Right forelimb (tissue), 1 donor: ENCODE measurements at regions not wholly inside any gene's neighbourhood (a gene's known extent, or its start where the extent isn't known, plus 50 kb on each side); places are given as distances from the start of the nearest gene placed in this dataset.
"Not testable (repeated sequence)": the region's sequence is repeated elsewhere in the genome, so short reads cannot be mapped to it uniquely, and the experiment has no call there.

Source experiments
- DNase-seq: peaks from one replicate; pipeline ENCODE4 v3.0.0-alpha.2; 2018

DNA sequence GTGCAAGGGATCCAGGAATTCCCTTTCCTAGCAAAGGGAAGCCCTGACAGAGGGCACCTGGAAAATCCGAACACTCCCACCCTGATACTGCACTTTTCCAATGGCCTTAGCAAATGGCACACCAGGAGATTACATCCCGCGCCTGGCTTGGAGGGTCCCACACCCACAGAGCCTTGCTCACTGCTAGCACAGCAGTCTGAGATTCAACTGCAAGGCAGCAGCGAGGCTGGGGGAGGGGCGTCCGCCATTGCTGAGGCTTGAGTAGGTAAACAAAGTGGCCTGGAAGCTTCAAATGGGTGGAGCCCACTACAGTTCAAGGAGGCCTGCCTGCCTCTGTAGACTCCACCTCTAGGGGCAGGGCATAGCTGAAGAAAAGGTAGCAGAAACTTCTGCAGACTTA, 888.8 kb downstream of the RPS29 start:
- not testable (repeated sequence) for DNase-seq

DNA sequence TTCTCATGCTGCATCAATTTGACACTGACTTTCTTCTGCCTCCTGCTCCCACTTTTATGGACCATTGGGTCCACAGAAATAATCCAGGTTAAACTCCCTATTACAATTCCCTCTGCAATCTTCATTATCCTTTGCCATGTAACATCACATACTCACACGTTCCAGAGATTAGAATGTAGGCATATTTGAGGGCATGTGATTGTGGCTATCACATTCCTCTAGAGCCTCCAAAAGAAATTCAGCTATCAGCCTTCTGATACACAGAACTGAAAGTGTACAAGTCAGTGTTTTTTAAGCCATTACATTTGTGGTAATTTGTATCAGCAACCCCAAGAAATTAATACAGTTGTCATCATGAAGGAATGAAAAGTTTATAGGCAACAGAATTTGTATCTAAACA, 892.4 kb downstream of the RPS29 start:
- no peak for DNase-seq

DNA sequence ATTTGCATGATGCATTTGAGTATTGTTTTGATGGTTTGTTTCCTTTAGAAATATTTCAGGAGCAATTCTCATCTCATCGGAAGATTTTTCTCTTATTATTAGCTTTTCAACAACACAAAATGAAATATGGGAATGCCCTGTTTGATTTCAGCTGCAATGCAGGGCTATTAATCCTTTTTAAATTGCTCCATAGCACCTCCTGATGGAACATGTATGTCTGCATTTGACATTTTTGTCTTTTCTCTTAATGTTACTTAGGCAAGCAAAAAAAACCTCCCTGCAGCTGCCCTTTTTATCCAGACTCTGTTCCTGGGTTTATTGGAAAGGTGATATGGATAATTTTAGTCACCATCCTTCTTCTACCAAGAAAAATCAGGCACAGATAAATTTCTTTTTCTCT, 895.8 kb downstream of the RPS29 start:
- DNase-seq: no peak

DNA sequence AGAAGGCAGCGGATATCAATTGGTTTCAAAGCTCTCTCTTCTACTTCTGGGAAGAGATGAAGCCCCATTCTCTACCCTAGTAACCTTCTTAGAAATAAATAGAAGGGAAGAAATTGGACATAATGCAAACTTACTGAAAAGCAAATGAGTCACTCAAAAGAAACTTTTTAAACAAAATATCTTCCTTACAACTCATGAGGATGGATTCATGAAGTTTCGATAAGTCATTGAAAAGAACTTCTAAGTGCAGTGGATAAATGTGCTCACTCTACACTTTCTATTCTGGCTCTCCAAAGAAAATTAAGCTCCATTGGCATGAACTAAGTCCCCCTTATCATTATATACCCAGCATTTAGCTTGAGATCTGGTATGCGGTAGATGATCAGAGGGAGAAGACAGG, 899.5 kb downstream of the RPS29 start:
- DNase-seq: no peak

DNA sequence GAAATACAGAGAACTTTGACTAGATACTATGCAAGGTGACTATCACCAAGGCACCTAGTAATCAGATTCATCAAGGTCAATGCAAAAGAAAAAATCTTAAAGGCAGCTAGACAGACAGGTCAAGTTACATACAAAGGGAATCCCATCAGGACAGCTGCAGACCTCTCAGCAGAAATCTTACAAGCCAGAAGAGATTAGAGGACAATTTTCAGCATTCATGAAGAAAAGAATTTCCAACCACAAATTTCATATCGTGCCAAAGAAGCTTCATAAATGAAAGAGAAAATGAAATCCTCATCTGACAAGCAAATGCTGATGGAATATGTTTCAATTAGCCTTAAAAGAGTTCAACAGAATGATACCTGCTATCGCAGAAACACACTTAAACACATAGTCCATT, 913.7 kb downstream of the RPS29 start:
- DNase-seq: no peak

DNA sequence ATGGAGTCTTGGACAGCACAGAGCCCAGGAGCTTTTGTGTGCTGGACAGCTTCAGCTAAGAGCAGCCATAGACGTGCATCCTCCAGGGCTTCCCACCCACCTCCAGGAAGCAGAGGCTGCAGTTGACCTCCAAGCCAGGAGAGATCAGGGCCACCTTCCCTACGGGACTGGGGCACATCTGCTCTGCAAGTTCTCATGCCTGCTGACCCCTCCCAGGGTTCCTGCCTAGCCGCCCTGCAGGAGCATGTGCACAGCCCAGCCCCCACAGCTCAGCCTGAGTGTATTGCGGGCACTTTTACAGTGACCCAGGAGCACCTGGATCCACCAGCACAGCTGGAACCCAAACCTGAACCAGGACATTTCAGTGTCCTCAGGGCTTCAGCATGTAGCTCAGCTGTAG, 915.2 kb downstream of the RPS29 start:
- no peak for DNase-seq

DNA sequence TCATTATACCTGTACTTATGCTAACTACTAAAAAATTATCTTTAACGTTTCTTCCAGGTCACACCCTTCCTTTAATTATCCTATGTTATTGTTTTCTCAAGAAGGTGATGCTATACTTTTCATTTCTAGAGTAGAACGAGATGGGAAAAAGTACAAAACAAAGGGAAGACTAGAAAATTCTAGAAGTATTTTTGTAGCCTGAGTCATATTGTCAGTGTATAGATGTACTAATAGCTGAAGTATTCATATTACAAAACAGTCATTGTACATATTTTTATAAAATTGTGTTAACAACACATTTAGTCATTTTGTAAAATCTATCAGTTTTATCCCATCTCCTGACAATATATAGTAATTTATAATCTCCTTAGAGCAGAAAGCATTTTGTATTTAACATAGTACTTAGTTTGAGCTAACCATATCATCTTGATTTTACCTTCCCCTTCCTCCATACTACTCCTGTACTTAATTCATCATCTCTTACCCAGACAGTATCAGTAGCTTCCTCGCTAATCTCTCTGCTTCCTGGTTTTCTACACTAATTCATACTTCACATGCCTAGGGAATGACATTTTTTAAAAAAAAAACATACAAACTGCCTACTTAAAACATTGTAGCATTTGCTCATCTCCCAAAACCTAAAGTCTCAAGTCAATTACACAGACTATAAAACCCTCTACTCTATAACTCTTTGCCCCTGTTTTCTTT, 920.9 kb downstream of the RPS29 start:
- DNase-seq: no peak

DNA sequence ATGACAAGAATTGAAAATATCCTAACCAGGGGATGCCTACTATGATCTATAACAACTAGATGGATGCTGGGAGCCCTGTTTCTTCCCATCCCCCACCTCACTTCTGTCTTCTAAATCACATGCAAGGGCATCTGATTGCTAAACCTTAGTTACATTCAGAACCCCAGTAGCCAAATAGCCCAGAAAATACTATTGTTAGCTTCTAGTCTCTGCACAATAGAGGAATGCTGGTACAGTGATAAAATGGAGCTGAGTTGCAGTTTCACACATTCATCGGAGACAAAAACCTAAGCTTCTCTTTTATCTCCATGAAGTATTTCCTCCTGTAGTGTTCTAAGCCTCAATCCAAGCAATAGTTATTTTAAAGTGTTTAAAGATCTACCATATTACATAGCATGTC, 942.9 kb downstream of the RPS29 start:
- DNase-seq: no peak

DNA sequence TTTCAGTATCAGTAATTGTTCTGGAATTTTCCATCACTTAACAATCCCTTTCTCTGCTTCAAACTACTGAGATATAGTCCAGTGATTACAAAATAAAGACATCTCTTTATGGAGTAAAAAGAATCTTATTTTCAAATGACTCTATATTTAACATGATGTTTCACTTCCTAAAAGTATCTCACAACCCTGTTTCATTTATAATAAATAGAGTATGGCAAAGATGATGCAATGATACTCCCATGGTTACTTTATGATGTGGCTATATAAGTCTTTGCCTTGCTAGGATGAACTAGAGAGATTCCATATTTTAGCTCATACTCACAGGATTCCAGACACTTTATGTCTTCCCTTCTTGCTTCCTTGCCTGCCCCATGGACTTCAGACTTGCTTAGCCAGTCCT, 953.5 kb upstream of the MDGA2 start:
- no peak for DNase-seq

DNA sequence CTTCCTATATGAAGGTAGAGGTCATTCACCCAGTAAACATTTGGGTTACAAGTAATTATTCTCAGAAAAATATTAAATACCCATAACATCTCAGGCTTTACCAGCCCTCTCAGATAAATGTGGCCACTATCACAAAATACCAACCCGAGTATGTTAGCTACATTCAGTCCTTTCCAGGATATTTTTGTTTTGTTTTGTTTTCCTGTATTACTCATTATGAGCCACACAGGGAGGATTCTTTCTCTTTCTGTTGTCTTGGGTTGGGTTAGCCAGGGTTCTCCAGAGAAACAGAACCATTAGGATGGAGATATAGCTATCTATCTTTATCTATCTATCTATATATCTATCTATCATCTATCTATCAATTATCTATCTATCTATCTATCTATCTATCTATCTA, 947.6 kb upstream of the MDGA2 start:
- DNase-seq: no peak

DNA sequence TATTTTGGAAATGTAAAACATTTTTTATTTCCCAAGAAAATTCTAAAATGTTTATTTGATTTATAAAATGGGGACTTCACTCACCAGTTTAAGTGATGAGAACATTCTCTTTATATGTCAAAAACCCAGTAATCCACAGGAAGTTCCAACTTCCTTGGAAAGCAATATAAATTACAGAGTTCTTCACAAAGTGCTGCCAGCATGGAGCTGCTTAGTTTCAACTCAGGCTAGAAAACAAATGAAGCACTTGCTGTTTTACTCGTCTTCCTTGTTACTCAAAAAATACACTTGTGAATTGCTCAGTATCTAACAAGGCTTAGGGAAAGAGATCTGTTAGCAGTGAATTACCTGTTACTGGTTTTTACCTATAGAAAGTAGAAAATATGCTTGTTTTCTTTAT, 942.7 kb upstream of the MDGA2 start:
- DNase-seq: no peak

DNA sequence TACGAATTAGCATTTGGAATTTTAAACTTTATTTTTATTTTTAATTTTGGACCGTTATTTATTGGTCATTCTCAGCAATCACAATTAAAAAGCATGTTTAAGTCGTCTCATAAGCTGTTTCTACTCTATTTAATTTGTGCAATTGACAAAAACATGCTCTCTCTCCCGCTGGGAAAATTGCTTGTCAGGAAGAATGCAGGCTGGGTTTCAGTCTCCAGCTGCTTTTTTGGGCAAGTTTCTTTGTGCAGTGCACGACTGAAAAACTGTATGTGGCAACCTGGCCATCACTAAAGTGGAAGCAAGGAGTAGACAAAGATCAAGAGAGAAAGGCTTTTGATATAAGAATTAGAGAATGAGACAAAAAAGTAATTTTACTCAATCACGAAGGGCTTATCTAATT, 941.5 kb upstream of the MDGA2 start:
- no peak for DNase-seq

DNA sequence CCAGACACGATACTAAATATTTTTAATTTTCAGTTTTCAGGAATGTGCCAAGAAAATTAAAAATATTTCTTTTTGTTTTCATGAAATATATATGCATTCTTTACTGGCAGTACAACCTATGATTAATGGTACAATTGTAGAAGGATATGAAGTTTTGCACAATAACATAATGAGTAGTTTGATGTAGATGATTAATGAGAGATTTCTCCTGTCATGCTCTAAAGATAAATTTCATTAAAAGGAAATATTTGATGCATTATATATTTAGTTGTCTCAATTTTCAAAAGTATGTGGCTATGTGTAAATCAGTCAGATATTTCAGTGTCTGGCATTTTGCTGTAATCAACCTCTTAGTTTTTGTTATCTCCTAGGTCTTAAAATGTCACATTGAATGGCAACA, 940.2 kb upstream of the MDGA2 start:
- DNase-seq: no peak

DNA sequence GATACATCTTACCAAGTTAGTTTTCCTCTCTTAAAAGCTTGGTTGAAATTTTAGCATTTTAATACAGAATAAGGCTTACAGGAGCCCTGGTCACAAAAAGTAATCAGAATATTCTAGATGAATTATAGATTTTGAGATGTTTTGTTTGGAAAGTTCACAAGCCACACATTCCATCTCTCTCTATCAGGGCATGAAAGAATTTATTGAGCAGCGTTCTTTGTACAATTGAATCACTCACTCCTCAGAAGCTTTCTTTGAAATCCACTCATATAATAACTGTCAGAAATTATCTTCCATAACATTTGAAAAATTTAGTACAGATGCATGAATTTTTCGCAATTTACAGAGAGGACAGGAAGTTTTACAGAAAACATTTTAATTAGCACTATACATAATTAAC, 938.6 kb upstream of the MDGA2 start:
- DNase-seq: no peak

DNA sequence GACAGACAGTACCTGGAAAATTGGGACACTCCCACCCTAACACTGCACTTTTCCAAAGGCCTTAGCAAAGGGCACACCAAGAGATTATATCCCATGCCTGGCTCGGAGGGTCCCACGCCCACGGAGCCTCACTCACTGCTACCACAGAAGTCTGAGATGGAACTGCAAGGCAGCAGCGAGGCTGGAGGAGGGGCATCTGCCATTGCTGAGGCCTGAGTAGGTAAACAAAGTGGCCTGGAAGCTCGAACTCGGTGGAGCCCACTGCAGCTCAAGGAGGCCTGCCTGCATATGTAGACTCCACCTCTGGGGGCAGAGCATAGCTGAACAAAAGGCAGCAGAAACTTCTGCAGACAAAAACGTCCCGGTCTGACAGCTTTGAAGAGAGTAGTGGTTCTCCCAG, 931.6 kb upstream of the MDGA2 start:
- DNase-seq: not testable (repeated sequence)

DNA sequence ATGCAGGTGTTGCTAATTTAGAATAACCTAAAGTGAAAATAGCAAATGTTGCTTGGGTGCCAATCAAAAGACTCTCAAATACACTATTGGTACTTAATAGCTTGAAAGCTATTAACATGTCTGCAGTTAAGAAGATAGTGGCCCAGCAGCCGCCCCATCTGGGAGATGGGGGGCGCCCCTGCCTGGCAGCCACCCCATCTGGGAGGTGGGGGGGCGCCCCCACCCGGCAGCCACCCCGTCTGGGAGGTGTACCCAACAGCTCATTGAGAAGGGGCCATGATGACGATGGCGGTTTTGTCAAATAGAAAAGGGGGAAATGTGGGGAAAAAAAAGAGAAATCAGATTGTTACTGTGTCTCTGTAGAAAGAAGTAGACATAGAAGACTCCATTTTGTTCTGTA, 923.1 kb upstream of the MDGA2 start:
- no peak for DNase-seq

DNA sequence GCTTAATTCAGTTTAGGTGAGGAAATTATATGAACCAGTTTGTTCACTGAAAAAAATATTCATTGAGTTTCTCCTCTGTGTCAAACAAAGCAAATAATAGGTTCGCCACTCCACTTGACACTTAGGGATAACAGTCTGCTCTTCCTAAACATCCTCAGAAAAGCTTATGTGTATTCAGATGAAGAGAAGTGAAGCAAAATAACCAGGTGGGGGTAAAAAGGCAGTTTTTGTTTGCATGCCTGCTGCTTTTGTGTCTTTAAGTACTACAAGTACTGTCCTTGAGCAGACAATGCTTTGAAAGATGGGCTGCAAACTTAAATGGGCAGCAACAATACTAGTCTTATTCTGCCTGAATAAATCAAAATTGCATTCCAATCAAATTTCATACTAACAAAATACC, 910.7 kb upstream of the MDGA2 start:
- no peak for DNase-seq

DNA sequence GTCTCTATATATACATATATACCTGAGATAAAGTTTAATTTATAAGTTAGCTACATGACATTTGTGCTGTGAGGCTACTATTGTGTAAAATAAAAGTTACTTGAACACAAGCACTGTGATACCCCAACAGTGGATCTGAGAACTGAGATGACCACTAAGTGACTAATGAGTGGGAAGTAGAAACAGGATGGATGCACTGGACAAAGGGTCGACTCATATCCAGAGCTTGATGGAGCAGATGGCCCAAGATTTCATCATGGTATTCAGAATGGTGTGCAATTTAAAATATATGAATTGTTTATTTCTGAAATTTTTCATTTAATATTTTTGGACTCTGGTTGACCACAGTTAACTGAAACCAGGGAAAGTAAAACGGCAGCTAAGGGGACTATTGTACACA, 908.6 kb upstream of the MDGA2 start:
- DNase-seq: no peak

DNA sequence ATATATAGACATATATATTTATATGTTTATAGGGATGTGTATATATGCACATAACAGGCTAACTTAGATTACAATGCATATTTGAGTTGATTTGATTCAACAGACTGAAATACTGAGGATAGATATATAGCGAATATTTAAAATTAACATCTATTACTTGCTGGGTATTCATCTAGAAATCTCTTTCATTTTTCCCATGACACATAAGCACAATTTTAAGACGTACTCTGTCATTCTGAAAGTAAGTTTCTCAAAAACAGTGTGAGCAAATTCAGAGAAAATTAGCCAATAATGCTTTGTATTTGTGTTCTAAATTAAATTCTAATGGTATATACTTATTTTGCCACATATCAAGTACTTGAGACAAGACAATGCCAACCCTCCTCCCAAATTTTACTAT, 907.5 kb upstream of the MDGA2 start:
- DNase-seq: no peak

DNA sequence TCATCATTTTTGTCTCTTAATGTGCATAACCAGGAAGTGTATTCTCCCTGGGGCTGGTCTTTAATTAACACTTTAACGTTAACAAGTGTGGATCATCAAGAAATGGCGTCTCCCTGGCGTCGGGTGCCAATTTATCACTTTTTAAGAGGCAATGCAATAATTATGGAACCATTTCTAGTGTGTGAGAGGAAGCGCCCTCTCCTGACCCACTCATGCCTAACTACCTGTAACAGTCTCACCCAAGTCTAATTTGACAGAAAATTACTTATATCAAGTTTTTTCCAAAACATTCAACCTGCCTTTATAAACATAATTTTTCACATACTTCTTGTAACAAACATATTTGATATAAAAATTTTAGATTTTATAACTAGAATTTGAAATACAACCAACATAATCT, 905.3 kb upstream of the MDGA2 start:
- DNase-seq: no peak

DNA sequence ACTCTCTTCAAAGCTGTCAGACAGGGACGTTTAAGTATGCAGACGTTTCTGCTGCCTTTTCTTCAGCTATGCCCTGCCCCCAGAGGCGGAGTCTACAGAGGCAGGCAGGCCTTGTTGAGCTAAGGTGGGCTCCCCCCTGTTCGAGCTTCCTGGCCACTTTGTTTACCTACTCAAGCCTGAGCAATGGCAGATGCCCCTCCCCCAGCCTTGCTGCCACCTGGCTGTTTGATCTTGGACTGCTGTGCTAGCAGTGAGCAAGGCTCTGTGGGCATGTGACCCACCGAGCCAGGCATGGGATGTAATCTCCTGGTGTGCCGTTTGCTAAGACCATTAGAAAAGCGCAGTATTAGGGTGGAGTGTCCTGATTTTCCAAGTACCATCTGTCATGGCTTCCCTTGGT, 900.4 kb upstream of the MDGA2 start:
- no peak for DNase-seq

DNA sequence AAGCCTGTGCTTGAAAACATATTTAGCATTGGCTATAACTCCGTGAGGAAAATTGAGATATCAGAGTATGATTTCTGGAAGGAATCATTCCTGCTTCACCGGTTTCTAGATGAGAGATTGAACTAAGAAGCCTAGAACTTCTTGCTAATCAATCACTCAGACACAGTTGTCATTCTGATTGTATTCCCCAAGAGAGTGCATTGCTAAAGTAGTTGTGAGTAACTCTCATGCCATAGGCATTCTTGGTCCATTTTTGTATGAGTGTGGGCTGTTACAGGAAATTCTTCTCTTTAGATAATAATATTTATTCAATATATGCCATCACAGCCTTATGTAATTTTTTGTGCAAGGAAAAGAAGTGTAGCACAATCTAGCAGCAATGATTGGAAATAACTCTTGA, 893.3 kb upstream of the MDGA2 start:
- DNase-seq: no peak

DNA sequence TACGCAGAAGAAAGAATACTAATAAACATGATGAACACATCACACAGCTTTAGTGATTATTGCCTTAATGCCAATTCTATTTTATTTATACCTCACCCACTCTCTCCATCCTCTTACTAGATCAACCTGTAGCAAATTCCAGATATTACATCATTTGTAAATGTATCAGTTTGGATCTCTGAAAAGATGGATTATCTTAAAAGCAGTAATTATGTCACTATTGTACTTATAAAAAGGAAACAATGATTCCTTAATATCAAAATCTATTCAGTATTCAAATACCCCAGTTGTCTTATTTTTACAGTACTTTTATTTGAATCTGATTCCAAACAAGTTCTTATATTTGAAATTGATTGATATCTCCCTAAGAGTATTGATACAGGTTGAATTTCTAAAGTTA, 892.8 kb upstream of the MDGA2 start:
- DNase-seq: no peak

DNA sequence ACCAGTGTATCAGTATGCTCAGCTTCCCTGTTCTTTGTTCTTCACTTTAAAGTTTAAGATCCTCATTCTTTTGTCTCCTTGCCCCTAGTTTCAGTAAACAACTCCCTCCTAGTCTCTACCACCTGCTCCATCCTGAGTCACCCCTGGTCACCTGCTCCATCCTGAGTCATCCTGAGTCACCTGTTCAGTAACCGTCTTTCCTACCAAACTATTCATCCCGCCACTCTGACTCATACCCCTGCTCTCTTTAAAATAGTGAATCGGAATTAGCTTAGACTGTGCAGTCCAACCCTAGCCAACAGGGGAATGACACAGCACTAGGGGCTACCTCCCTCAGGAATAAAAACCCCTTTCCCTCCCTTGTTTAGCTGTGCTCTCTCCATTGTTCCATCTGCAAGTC, 888.1 kb upstream of the MDGA2 start:
- DNase-seq: no peak

DNA sequence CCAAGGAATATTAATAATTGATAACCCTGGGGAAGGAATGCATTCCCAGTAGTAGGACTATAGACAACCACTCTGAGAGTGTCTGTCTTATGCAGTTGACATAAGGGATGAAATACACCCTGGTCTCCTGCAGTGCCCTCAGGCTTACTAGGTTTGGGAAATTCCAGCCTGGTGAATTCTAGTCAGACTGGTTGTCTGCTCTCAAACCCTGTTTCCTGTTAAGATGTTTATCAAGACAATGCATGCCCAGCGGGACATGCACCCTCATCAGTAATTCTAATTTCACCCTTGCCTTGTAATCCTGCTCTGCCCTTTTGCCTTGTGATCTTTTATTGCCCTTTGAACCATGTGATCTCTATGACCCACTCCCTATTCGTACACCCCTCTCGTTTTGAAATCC, 886.0 kb upstream of the MDGA2 start:
- not testable (repeated sequence) for DNase-seq

DNA sequence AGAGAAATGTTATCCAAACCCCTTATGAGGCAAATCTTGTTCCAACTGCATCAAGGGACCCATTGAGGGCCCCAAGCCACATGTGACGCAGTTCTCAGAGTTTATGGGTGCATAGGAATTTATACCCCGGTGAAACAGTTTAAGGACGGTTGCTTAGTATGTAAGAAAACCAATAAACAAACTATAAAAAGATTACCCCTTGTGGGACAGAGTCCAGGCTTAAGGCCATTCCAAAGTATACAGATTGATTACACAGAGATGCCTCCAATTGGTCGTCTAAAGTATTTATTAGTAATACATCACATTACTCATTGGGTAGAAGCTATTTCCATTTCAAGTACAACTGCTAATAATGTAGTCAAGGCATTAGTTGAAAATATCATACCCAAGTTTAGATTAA, 885.0 kb upstream of the MDGA2 start:
- DNase-seq: no peak
